DMS 273 (cell line): ENCODE measurements at regions not wholly inside any gene's neighbourhood (a gene's known extent, or its start where the extent isn't known, plus 50 kb on each side); places are given as distances from the start of the nearest gene placed in this dataset.

Experiments used
- DNase-seq: peaks from one replicate; lab custom pipeline; 2025; ENCODE audit not compliant: unreplicated experiment; lab: John Stamatoyannopoulos, UW

GRCh38 chr1:25061261-25061995 lies 131.4 kb upstream of the RUNX3 start:
- no peak for DNase-seq

- no peak for DNase-seq
These were observed 127.1 kb upstream of the RUNX3 start for GRCh38 chr1:25057188-25057587.

- no peak for DNase-seq
These were observed 126.5 kb upstream of the RUNX3 start for GRCh38 chr1:25056536-25056935.

- no peak for DNase-seq
These were observed 125.9 kb upstream of the RUNX3 start for GRCh38 chr1:25055961-25056360.

GRCh38 chr1:25055324-25055780 lies 125.3 kb upstream of the RUNX3 start:
- DNase-seq, result no peak

GRCh38 chr1:25054526-25055323 lies 124.6 kb upstream of the RUNX3 start:
- DNase-seq, result no peak

GRCh38 chr1:25053576-25054250 lies 123.6 kb upstream of the RUNX3 start:
- DNase-seq, result no peak

GRCh38 chr1:25051906-25052305 lies 121.8 kb upstream of the RUNX3 start:
- no peak for DNase-seq

- no peak for DNase-seq
These were observed 121.4 kb upstream of the RUNX3 start for GRCh38 chr1:25051504-25051903.

GRCh38 chr1:25050165-25050564 lies 120.1 kb upstream of the RUNX3 start:
- DNase-seq, result no peak

GRCh38 chr1:25049190-25049589 lies 119.1 kb upstream of the RUNX3 start:
- no peak for DNase-seq

GRCh38 chr1:25048728-25049127 lies 118.7 kb upstream of the RUNX3 start:
- no peak for DNase-seq

- no peak for DNase-seq
These were observed 117.6 kb upstream of the RUNX3 start for GRCh38 chr1:25047506-25048240.

GRCh38 chr1:25046194-25046532 lies 116.1 kb upstream of the RUNX3 start:
- DNase-seq, result no peak

GRCh38 chr1:25045480-25046193 lies 115.6 kb upstream of the RUNX3 start:
- DNase-seq, result no peak

GRCh38 chr1:25043228-25043580 lies 113.1 kb upstream of the RUNX3 start:
- DNase-seq, result no peak

- no peak for DNase-seq
These were observed 112.5 kb upstream of the RUNX3 start for GRCh38 chr1:25042331-25043227.

- DNase-seq, result no peak
These were observed 111.8 kb upstream of the RUNX3 start for GRCh38 chr1:25041916-25042315.

- peak; percentile 15 for DNase-seq
These were observed 110.1 kb upstream of the RUNX3 start for GRCh38 chr1:25040122-25040685.
